C4-2B (cell line): ENCODE measurements at regions not wholly inside any gene's neighbourhood (a gene's known extent, or its start where the extent isn't known, plus 50 kb on each side); places are given as distances from the start of the nearest gene placed in this dataset.

Experiments
- H3K27ac ChIP-seq: fragments of 450-650 bp; 2 replicates; pipeline ENCODE4 v1.5.1; 2017
- CTCF ChIP-seq: fragments of 450-650 bp; conservative IDR thresholded peaks from 2 replicates; pipeline ENCODE4 v1.5.1; 2017; ENCODE audit warnings: mild to moderate bottlenecking
- ZFX ChIP-seq: fragments of 450-650 bp; IDR thresholded peaks from 2 replicates; pipeline ENCODE4 v1.6.1; 2017

DNA sequence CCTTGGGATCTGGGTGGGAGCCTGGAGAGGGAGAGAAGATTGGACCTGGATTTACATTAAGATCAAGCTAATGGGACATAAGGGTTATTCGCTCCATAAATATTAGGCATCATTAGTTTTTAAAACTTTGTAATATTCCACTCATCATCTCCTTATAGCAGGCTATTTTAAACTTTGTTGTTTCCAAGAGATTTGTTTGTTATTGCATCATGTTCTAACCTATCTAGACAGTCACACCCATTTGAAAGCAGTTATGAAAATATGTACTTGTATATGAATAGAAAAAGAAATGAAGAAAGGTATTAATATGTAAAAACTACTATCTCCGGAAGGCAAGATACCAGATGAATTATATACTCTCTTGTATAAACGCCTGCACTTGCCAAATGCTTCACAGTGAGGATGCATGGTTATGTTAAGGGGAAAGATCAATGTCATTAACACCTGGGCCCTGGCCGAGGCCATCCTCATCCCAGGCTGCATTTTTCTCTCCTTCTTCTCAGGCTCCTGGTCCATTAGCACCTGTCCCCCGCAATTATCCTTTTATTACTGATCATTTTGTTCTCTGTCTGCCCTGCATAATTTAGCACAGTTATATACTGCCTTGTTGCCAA lies 468.2 kb downstream of the MATN1 start:
- H3K27ac ChIP-seq, result no peak overlapping the region
- TF ChIP-seq ZFX, result no peak
- no peak for TF ChIP-seq CTCF

- TF ChIP-seq ZFX (no peak), CTCF (no peak)
- H3K27ac ChIP-seq, result no peak overlapping the region
These were observed 469.5 kb downstream of the MATN1 start for GRCh38 chr1:30253807-30254440.

DNA sequence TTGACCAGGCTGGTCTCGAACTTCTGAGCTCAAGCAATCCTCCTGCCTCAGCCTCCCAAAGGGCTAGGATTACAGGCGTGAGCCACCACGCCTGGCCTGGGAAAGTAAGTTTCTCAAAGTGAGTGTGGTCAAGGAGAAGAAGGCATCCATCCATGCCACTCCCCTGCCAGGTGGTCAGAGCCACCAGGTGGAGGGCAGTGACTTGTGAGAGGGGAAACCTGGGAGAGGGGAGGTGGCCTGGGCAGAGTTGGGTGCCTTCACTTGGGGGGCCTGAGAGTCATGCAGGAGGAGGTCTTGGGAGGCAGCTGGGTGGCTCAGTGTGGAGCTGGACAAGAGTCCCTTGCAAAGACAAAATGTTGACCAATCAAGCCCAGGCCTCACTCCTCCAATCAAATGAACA lies 470.0 kb downstream of the MATN1 start:
- H3K27ac ChIP-seq, result no peak overlapping the region
- no peak for TF ChIP-seq ZFX
- TF ChIP-seq CTCF, result no peak

GRCh38 chr1:30250984-30251850 lies 472.2 kb downstream of the MATN1 start:
- no peak overlapping the region for H3K27ac ChIP-seq
- TF ChIP-seq CTCF (no peak), ZFX (no peak)

DNA sequence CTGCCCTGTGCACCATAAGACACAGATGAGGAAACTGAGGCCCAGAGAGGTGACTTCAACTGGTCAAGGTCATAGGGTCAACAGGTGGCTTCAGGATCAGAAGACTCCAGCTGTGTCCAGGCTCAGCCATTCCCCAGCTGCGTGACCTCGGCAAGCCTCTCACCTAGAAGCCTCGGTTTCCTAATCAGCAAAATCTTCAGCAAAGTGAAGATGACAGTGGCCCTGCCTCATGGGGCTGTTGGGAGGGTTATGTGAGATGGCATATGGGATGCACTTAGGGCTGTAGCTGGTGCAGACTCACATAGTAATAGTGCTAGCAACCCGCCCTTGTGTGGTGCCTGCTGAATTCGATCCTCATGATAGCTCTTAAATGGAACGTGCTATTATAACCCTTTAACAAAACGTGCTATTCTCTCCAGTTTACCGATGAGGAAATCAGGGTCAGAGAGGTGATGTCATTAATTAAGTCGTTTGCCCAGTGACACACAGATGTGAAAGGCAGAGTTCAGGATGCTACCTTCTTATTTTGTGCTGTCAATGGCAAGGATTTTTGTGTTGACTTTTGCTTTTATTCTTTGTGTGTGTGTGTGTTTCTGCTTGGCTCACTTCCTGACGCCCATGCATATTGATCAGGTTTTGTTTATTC lies 472.9 kb downstream of the MATN1 start:
- TF ChIP-seq CTCF (no peak), ZFX (no peak)
- no peak overlapping the region for H3K27ac ChIP-seq

DNA sequence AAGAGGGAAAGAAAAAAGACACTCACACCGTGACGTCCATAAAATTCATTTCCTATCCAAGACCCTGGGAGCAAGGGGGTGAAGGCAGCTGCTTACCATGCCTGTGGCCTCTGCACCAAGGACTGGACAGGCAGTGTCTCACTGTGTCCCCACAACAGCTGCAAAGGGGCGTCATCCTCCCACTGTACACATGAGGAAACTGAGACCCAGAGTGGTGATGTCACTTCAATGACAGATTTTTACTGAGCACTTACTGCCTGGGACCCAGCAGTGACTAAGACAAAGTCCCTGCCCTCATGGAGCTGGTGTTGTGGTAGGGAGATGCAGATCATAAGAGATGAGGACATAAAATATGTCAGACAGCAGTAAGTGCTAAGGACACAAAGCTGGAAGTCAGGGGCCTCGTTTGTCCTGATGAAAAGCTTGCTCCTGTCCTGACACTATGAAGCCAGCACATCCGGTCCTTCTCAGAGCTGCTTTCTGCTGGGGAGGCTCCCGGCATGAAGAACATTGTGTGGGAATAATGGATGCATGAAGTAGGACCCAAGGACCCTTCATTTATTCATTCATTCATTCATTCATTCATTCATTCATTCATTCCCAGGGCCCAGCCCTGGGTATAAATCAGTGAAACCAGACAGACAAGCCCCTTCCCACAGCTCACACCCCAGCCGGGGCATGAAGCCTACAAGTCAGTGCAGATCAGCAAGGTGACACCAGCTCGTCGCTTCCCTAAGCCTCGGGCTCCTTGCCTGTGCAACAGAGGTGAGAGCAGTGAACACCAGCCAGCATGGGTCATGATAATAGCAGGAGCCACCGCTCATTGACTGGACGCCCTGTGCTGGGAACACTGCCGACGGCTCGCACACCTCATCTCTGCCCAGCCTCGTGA lies 473.7 kb downstream of the MATN1 start:
- no peak overlapping the region for H3K27ac ChIP-seq
- TF ChIP-seq CTCF (no peak), ZFX (no peak)
